Breast epithelium (tissue), 3 donors: ENCODE measurements at regions not wholly inside any gene's neighbourhood (a gene's known extent, or its start where the extent isn't known, plus 50 kb on each side); places are given as distances from the start of the nearest gene placed in this dataset.

Experiments used
- POLR2A ChIP-seq: fragments of 450-650 bp; IDR thresholded peaks from one replicate; pipeline ENCODE4 v1.6.1; 2016; ENCODE audit warnings: antibody characterized with exemption, mild to moderate bottlenecking, moderate library complexity
- POLR2AphosphoS5 ChIP-seq, 3 donors: sonication (generic); formaldehyde crosslinking; IDR thresholded peaks; one replicate each; pipeline ENCODE4 v1.6.1; 2017; ENCODE audit warnings: antibody characterized with exemption in 3 of 3
- TF ChIP-seq, protein P1 (sequence below), 3 donors: fragments of 450-650 bp; IDR thresholded peaks; one replicate each; pipeline ENCODE4 v1.5.1; 2016 to 2017; ENCODE audit warnings: antibody characterized with exemption in 3 of 3, mild to moderate bottlenecking in 3 of 3, moderate library complexity in 3 of 3

- TF ChIP-seq, protein P1, sequence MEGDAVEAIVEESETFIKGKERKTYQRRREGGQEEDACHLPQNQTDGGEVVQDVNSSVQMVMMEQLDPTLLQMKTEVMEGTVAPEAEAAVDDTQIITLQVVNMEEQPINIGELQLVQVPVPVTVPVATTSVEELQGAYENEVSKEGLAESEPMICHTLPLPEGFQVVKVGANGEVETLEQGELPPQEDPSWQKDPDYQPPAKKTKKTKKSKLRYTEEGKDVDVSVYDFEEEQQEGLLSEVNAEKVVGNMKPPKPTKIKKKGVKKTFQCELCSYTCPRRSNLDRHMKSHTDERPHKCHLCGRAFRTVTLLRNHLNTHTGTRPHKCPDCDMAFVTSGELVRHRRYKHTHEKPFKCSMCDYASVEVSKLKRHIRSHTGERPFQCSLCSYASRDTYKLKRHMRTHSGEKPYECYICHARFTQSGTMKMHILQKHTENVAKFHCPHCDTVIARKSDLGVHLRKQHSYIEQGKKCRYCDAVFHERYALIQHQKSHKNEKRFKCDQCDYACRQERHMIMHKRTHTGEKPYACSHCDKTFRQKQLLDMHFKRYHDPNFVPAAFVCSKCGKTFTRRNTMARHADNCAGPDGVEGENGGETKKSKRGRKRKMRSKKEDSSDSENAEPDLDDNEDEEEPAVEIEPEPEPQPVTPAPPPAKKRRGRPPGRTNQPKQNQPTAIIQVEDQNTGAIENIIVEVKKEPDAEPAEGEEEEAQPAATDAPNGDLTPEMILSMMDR (IDR thresholded peaks at IDR 0.05) = no peak
- TF ChIP-seq POLR2A (no peak), POLR2AphosphoS5 (IDR thresholded peaks at IDR 0.05) (no peak)
These were observed 195.0 kb upstream of the NECTIN1 start for GRCh38 chr11:119924017-119924416.
